ENCODE measurements at regions not wholly inside any gene's neighbourhood (a gene's known extent, or its start where the extent isn't known, plus 50 kb on each side); places are given as distances from the start of the nearest gene placed in this dataset.
A peak's percentile ranks its signal among the peaks of the same experiment; 100 is the strongest.

GRCh38 chr7:118478236-118478635 lies 253.7 kb downstream of the ANKRD7 start:
- TF ChIP-seq, protein P1, sequence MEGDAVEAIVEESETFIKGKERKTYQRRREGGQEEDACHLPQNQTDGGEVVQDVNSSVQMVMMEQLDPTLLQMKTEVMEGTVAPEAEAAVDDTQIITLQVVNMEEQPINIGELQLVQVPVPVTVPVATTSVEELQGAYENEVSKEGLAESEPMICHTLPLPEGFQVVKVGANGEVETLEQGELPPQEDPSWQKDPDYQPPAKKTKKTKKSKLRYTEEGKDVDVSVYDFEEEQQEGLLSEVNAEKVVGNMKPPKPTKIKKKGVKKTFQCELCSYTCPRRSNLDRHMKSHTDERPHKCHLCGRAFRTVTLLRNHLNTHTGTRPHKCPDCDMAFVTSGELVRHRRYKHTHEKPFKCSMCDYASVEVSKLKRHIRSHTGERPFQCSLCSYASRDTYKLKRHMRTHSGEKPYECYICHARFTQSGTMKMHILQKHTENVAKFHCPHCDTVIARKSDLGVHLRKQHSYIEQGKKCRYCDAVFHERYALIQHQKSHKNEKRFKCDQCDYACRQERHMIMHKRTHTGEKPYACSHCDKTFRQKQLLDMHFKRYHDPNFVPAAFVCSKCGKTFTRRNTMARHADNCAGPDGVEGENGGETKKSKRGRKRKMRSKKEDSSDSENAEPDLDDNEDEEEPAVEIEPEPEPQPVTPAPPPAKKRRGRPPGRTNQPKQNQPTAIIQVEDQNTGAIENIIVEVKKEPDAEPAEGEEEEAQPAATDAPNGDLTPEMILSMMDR (IDR thresholded peaks at IDR 0.05; ENCODE audit: low read length, missing control alignments), result no peak
- no peak overlapping the region for H3K4me3 ChIP-seq (replicated peaks; ENCODE audit: low read depth, low read length)
- no peak for DNase-seq (ENCODE audit: low read depth)

DNA sequence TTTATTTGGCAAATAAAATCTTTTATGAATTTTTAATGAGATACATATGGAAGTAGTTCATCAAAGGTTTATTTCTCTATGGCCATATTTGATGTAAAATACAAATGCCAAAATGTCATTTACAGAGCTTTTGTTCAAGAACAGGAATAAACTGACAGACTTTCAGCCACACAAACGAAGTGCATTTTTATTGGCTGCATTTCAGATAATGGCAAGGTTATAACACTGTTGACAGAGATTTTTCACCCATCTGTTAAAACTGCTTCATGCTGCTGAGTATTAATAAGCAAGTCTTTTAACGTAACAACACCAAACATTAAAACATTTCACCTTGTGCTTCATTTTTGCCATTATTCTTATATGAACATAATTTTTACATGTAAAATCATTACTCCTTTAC lies 254.4 kb downstream of the ANKRD7 start:
- no peak for DNase-seq (ENCODE audit: low read depth)
- TF ChIP-seq, protein P1 (IDR thresholded peaks at IDR 0.05; ENCODE audit: low read length, missing control alignments), result no peak
- H3K4me3 ChIP-seq (replicated peaks; ENCODE audit: low read depth, low read length), result no peak overlapping the region

DNA sequence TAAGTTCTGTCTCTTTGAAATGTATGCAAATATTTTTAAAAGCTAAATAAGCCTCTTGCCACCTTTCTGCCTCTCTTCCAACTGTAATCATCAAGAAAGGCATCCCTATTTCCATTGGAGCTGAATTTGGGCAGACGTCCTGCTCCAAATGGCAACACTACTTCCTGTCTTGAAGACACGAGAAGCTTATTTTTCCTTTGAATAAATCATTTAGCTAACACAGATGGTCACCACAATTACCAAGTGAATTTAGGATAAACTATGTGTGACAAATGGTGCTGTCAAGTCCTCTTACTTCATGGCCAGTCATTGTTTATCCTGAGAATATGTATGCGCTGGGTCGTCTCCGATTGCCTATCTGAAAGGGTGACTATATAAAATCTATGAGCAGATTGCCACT lies 268.0 kb downstream of the ANKRD7 start:
- TF ChIP-seq, protein P1 (IDR thresholded peaks at IDR 0.05; ENCODE audit: low read length, missing control alignments), result no peak
- H3K4me3 ChIP-seq (replicated peaks; ENCODE audit: low read depth, low read length), result no peak overlapping the region
- DNase-seq (ENCODE audit: low read depth), result no peak

DNA sequence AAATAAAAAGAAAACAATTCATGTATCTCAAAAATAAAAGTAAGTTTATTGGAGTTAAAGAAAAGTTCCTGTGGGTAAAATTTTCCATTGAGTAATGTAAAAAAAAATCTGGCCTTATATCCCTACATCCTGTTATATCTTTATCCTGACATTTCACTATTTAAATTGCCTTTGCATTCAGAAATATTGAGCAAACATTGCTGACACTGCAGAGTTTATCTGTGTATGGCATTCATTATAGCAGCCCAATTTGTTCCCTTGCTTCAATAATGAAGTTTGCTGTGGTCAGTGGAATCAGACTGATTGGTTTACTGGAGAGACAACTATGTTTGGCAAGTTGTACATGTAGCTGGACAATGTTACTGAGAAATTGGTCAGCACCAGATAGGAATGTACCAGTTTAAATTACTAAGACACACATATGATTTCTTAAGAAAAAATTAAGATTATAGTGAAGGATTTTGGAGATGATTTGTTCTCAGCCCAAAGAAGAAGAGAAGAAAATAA lies 271.7 kb downstream of the ANKRD7 start:
- TF ChIP-seq, protein P1 (IDR thresholded peaks at IDR 0.05; ENCODE audit: low read length, missing control alignments), result no peak
- DNase-seq (ENCODE audit: low read depth), result no peak

DNA sequence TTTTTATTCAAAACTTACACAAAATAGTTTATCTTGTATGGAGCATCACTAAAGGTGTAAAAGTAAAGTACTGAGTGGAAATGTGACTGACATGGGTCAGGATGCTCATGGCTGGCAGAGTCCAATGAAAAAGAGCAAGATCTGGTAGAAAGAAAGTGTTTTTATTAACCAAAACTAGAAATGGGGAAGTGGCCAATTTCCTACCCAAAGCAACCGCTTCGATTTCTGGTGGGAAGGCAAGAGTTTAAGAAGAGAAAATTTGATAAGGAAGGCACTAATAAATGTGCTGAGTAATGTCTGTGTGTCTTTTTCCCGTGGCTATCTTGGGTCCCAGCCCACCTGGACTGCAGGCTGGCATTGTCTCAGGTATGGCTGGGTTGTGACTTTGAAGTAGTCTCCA lies 277.7 kb downstream of the ANKRD7 start:
- TF ChIP-seq, protein P1 (IDR thresholded peaks at IDR 0.05; ENCODE audit: low read length, missing control alignments), result no peak
- DNase-seq (ENCODE audit: low read depth), result no peak
- no peak overlapping the region for H3K4me3 ChIP-seq (replicated peaks; ENCODE audit: low read depth, low read length)

More for the DNA sequence above, 271.7 kb downstream of the ANKRD7 start:
- H3K4me3 ChIP-seq (replicated peaks; ENCODE audit: low read depth, low read length), result no peak overlapping the region

DNA sequence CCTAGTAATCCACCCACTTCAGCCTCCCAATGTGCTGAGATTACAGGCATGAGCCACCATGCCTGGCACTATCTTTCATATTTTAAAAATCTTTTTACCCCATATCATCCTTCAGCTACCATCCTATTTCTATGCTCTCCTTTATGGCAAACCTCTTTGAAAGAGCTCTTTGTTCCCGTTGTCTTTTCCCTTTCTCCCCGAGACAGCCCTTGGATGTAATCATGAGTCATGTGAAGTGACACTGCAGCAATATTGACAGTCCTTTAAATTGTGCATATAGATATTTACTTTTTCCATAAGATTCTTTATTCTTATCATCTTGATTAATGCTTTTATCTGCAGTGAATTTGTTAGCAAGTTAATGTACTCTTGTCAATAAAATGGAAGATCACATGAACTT lies 286.6 kb downstream of the ANKRD7 start:
- H3K4me3 ChIP-seq (replicated peaks; ENCODE audit: low read depth, low read length), result no peak overlapping the region
- TF ChIP-seq, protein P1 (IDR thresholded peaks at IDR 0.05; ENCODE audit: low read length, missing control alignments), result no peak
- no peak for DNase-seq (ENCODE audit: low read depth)

DNA sequence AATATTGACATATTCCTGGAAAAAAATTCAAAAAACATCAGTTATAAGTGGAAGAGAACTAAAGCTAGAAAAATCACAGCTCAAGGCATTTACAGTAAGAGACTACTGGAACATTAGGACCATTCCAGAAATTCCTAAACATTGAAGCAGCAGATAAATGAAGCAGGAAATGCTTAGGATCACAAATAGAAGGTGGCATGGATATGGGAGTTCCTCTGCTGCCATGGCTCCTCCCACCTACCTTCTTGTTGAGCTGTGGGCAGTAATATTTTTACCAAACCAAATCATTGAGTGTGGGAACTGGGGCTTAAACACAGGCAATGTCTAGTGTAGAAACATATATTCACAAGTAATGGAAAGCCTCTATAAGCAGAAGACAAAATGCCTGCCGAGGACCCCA lies 292.8 kb downstream of the ANKRD7 start:
- no peak overlapping the region for H3K4me3 ChIP-seq (replicated peaks; ENCODE audit: low read depth, low read length)
- TF ChIP-seq, protein P1 (IDR thresholded peaks at IDR 0.05; ENCODE audit: low read length, missing control alignments), result no peak
- peak; percentile 0 for DNase-seq (ENCODE audit: low read depth)
